WTC11 (cell line): ENCODE measurements at regions not wholly inside any gene's neighbourhood (a gene's known extent, or its start where the extent isn't known, plus 50 kb on each side); places are given as distances from the start of the nearest gene placed in this dataset.

ENCODE experiments used
- ATAC-seq: fragments of 200-7000 bp; cut with Tn5 transposase; 2 replicates; pipeline ENCODE4 v1.10.0; 2021; ENCODE audit warnings: mild to moderate bottlenecking, moderate library complexity
- CTCF ChIA-PET: fragments of 300-600 bp; sonication (Branson Sonifier 250); formaldehyde crosslinking; loops from one replicate; lab custom pipeline; 2021; ENCODE audit warnings: antibody characterized with exemption; lab: Charles Lee
- POLR2A ChIA-PET: fragments of 350-600 bp; sonication (Branson Sonifier 250); formaldehyde crosslinking; loops from one replicate; lab custom pipeline; 2021; ENCODE audit warnings: antibody characterized with exemption; lab: Charles Lee
- DNase-seq: peaks from one replicate; pipeline ENCODE4 v3.0.0; 2021; ENCODE audit warnings: low spot score
- H3K27ac Mint-ChIP-seq: 2 replicates; pipeline ENCODE4 v1.8.0; 2021; ENCODE audit warnings: mixed read lengths
- H3K27me3 Mint-ChIP-seq: 2 replicates; pipeline ENCODE4 v1.8.0; 2021; ENCODE audit warnings: low read depth, mild to moderate bottlenecking, moderate library complexity, mixed read lengths
- H3K36me3 Mint-ChIP-seq: 2 replicates; pipeline ENCODE4 v1.8.0; 2021; ENCODE audit warnings: mixed read lengths
- H3K4me1 Mint-ChIP-seq: 2 replicates; pipeline ENCODE4 v1.8.0; 2022; ENCODE audit warnings: mixed read lengths
- H3K4me3 Mint-ChIP-seq: 2 replicates; pipeline ENCODE4 v1.8.0; 2021; ENCODE audit warnings: mild to moderate bottlenecking, moderate library complexity, mixed read lengths
- H3K9me3 Mint-ChIP-seq: 2 replicates; pipeline ENCODE4 v1.8.0; 2021; ENCODE audit warnings: mixed read lengths
- AR ChIP-seq: fragments of 250-450 bp; sonication (Bioruptor Pico); IDR thresholded peaks from 2 replicates; pipeline ENCODE4 v1.9.0; 2021; ENCODE audit warnings: mild to moderate bottlenecking
- E2F1 ChIP-seq: sonication (generic); formaldehyde crosslinking; IDR thresholded peaks from 2 replicates; pipeline ENCODE4 v1.8.0; 2022; ENCODE audit warnings: mild to moderate bottlenecking, missing genetic modification reagents
- GRHL2 ChIP-seq: fragments of 250-450 bp; sonication (Bioruptor Pico); IDR thresholded peaks from 2 replicates; pipeline ENCODE4 v1.8.0; 2022; ENCODE audit warnings: mild to moderate bottlenecking, moderate library complexity; ENCODE audit not compliant: insufficient replicate concordance, severe bottlenecking
- IRF1 ChIP-seq: sonication (generic); formaldehyde crosslinking; IDR thresholded peaks from 2 replicates; pipeline ENCODE4 v1.8.0; 2023; ENCODE audit warnings: missing genetic modification reagents
- PRDM15 ChIP-seq: sonication (generic); formaldehyde crosslinking; IDR thresholded peaks from 2 replicates; pipeline ENCODE4 v1.8.0; 2022; ENCODE audit warnings: missing genetic modification reagents
- SMAD3 ChIP-seq: sonication (generic); formaldehyde crosslinking; IDR thresholded peaks from 2 replicates; pipeline ENCODE4 v1.8.0; 2022; ENCODE audit warnings: missing genetic modification reagents, mild to moderate bottlenecking, borderline replicate concordance
- USF2 ChIP-seq: sonication (generic); formaldehyde crosslinking; IDR thresholded peaks from 2 replicates; pipeline ENCODE4 v1.8.1; 2023; ENCODE audit warnings: mild to moderate bottlenecking, missing genetic modification reagents, moderate library complexity
- ZNF281 ChIP-seq: sonication (generic); formaldehyde crosslinking; IDR thresholded peaks from 2 replicates; pipeline ENCODE4 v1.8.0; 2023; ENCODE audit warnings: mild to moderate bottlenecking, missing genetic modification reagents
- ZNF423 ChIP-seq: fragments of 250-450 bp; sonication (Bioruptor Pico); IDR thresholded peaks from 2 replicates; pipeline ENCODE4 v2.1.2; 2022; ENCODE audit warnings: mild to moderate bottlenecking, moderate library complexity

- TF ChIP-seq ZNF281, result no peak
- TF ChIP-seq USF2 (CRISPR knock-in tag), result no peak
- no peak for TF ChIP-seq AR
- TF ChIP-seq ZNF423, result no peak
These were observed 308.1 kb downstream of the OSR1 start (continued) for GRCh38 chr2:19050354-19050753.

- ATAC-seq, result no peak
- no peaks in the 10 kb centered on the region for H3K4me1 Mint-ChIP-seq
These were observed 309.7 kb downstream of the OSR1 start for GRCh38 chr2:19048593-19049266.

More at GRCh38 chr2:19048593-19049266, 309.7 kb downstream of the OSR1 start:
- Mint-ChIP-seq H3K4me3 (no peak overlapping the region), H3K27me3 (no peaks in the 10 kb centered on the region), H3K36me3 (no peaks in the 10 kb centered on the region), H3K27ac (no peak overlapping the region), H3K9me3 (no peaks in the 10 kb centered on the region; the same call in 1 of the 2 replicates)
- ChIA-PET CTCF (no interaction called here), POLR2A (no interaction called here)
- TF ChIP-seq SMAD3, result no peak
- TF ChIP-seq IRF1 (CRISPR knock-in tag), result no peak
- no peak for TF ChIP-seq GRHL2
- no peak for TF ChIP-seq E2F1 (CRISPR knock-in tag)
- no peak for TF ChIP-seq PRDM15 (CRISPR knock-in tag)
- DNase-seq, result no peak
